ENCODE measurements at regions not wholly inside any gene's neighbourhood (a gene's known extent, or its start where the extent isn't known, plus 50 kb on each side); places are given as distances from the start of the nearest gene placed in this dataset.

DNA sequence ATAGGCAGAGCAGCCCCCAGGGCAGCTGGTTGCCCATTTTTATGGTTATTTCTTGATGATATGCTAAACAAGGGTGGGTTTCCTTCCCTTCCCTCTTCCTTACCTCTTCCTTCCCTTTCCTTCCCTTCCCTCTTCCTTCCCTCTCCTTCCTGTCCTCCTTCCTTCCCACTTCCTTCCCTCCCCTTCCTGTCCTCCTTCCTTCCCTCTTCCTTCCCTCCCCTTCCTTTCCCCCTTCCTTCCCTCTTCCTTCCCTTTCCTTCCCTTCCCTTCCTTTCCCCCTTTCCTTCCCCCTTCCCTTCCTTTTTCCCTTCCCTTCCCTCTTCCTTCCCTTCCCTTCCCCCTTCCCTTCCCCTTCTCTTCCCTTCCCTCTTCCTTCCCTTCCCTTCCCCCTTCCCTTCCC lies 87.7 kb downstream of the MAP1LC3B2 start:
- H2BK15ac ChIP-seq (ENCODE audit: low read length) = no peak overlapping the region
- peaks cover 0 to 8% (median 6%) of the 10 kb centered on the region in 4 experiments; a peak in 3 of 7 replicates for H3K4me1 ChIP-seq (replicated peaks in 1 of 4; ENCODE audit: control insufficient read depth in 3 of 4, insufficient read depth in 4 of 4, low read length in 3 of 4)
- no peaks in the 10 kb centered on the region for H4K20me1 ChIP-seq (replicated peaks in 1 of 2; ENCODE audit: control insufficient read depth in 1 of 2, insufficient read depth in 2 of 2, low read length in 2 of 2)
- H2AFZ ChIP-seq (ENCODE audit: low read length) = no peak overlapping the region
- POLR2A ChIA-PET (ENCODE audit: partially characterized antibody) = no interaction called here
- DNase-seq (ENCODE audit: low read depth in 1 of 2, low spot score in 2 of 2) (no peak), FAIRE-seq (no peak)
- no peak overlapping the region for H3K23ac ChIP-seq (ENCODE audit: insufficient read length)
- H2BK20ac ChIP-seq (ENCODE audit: low read length) = no peak overlapping the region
- H3K56ac ChIP-seq (replicated peaks; ENCODE audit: insufficient read length, low read depth, low read length) = no peak overlapping the region
- H3K4me2 ChIP-seq (ENCODE audit: insufficient read depth in 1 of 2, low read depth in 2 of 2, low read length in 2 of 2) = no peak overlapping the region; a peak in 1 of 4 replicates
- CTCF ChIA-PET (ENCODE audit: partially characterized antibody) = no interaction called here
- H2BK120ac ChIP-seq (replicated peaks; ENCODE audit: low read depth, low read length) = no peak overlapping the region
- H4K8ac ChIP-seq (ENCODE audit: extremely low read depth, insufficient read depth, low read length) = no peak overlapping the region
- no peak overlapping the region for H3K14ac ChIP-seq (ENCODE audit: insufficient read length)
- no peak overlapping the region for H3K27ac ChIP-seq (ENCODE audit: low read depth, low read length)
- no peak overlapping the region for H3K18ac ChIP-seq (ENCODE audit: extremely low read depth, low read length)
- no peak overlapping the region for H2BK5ac ChIP-seq (ENCODE audit: low read depth, low read length)
- 0 out of 2 replicates have a peak overlapping the region, but pooled peaks have one; percentile 65 for H2AK5ac ChIP-seq (ENCODE audit: low read depth, low read length)
- peaks cover 0 to 2% of the 10 kb centered on the region in 2 experiments; a peak in 1 of 4 replicates for H3K9me3 ChIP-seq (ENCODE audit: insufficient read depth in 2 of 2, low read depth in 1 of 2, low read length in 1 of 2)
- H3K79me2 ChIP-seq (ENCODE audit: control insufficient read depth in 1 of 2, insufficient read depth in 2 of 2, low read length in 2 of 2) = no peaks in the 10 kb centered on the region
- no peaks in the 10 kb centered on the region for H3K27me3 ChIP-seq (replicated peaks in 1 of 4; ENCODE audit: control insufficient read depth in 3 of 4, extremely low read depth in 1 of 4, insufficient read depth in 3 of 4, low read length in 3 of 4)
- H4K91ac ChIP-seq (replicated peaks; ENCODE audit: insufficient read length, low read length) = no peak overlapping the region
- H4K5ac ChIP-seq (ENCODE audit: insufficient read length, low read depth, low read length) = no peak overlapping the region
- no peaks in the 10 kb centered on the region for H3K23me2 ChIP-seq (ENCODE audit: low read depth, low read length)
- no peak overlapping the region for H3K4ac ChIP-seq (replicated peaks; ENCODE audit: insufficient read length, low read depth, low read length)
- no peaks in the 10 kb centered on the region for H3K79me1 ChIP-seq (ENCODE audit: low read depth, low read length)
- no peaks in the 10 kb centered on the region for H3K36me3 ChIP-seq (ENCODE audit: control insufficient read depth in 2 of 4, insufficient read depth in 4 of 4, low read length in 3 of 4)
- H3K9ac ChIP-seq (replicated peaks in 1 of 4; ENCODE audit: extremely low read depth in 1 of 4, low read depth in 3 of 4, low read length in 3 of 4) = no peak overlapping the region
- H3K4me3 ChIP-seq (ENCODE audit: extremely low read depth in 1 of 4, insufficient read depth in 2 of 4, low read depth in 3 of 4, low read length in 4 of 4) = no peak overlapping the region
- no peak overlapping the region for H2BK12ac ChIP-seq (ENCODE audit: low read depth, low read length)
- no peak for TF ChIP-seq HDAC2 (IDR thresholded peaks at IDR 0.05; ENCODE audit: borderline replicate concordance in 1 of 2, low read depth in 2 of 2, low read length in 2 of 2)
- TF ChIP-seq, protein P1, sequence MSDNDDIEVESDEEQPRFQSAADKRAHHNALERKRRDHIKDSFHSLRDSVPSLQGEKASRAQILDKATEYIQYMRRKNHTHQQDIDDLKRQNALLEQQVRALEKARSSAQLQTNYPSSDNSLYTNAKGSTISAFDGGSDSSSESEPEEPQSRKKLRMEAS (IDR thresholded peaks at IDR 0.05) = no peak
- TF ChIP-seq CREB1 (IDR thresholded peaks at IDR 0.05) = no peak
- TF ChIP-seq SIX5 (IDR thresholded peaks at IDR 0.05; ENCODE audit: low read depth, low read length) = no peak
- no peak for TF ChIP-seq KDM4A (IDR thresholded peaks at IDR 0.05; ENCODE audit: low read depth, low read length, severe bottlenecking)
- TF ChIP-seq BCL11A (IDR thresholded peaks at IDR 0.05; ENCODE audit: low read depth in 2 of 2, low read length in 2 of 2) = no peak
- TF ChIP-seq RFX5 (IDR thresholded peaks at IDR 0.05; ENCODE audit: borderline replicate concordance, low read depth, low read length) = no peak
- no peak for TF ChIP-seq CTBP2 (IDR thresholded peaks at IDR 0.05; ENCODE audit: borderline replicate concordance, insufficient read depth, insufficient read length, low read length)
- TF ChIP-seq ATF3 (IDR thresholded peaks at IDR 0.05; ENCODE audit: insufficient read depth, low read depth, low read length) = no peak
- TF ChIP-seq, protein P2, sequence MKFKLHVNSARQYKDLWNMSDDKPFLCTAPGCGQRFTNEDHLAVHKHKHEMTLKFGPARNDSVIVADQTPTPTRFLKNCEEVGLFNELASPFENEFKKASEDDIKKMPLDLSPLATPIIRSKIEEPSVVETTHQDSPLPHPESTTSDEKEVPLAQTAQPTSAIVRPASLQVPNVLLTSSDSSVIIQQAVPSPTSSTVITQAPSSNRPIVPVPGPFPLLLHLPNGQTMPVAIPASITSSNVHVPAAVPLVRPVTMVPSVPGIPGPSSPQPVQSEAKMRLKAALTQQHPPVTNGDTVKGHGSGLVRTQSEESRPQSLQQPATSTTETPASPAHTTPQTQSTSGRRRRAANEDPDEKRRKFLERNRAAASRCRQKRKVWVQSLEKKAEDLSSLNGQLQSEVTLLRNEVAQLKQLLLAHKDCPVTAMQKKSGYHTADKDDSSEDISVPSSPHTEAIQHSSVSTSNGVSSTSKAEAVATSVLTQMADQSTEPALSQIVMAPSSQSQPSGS (IDR thresholded peaks at IDR 0.05; ENCODE audit: low read length) = no peak
- TF ChIP-seq SIRT6 (IDR thresholded peaks at IDR 0.05; ENCODE audit: low read length) = no peak
- no peak for TF ChIP-seq SRF (IDR thresholded peaks at IDR 0.05; ENCODE audit: low read depth, low read length)
- TF ChIP-seq RNF2 (IDR thresholded peaks at IDR 0.05; ENCODE audit: borderline replicate concordance, low read depth, low read length, missing control alignments, poor library complexity, severe bottlenecking) = no peak

Measured in H1 (cell line).